PFSK-1 (cell line): ENCODE measurements at regions not wholly inside any gene's neighbourhood (a gene's known extent, or its start where the extent isn't known, plus 50 kb on each side); places are given as distances from the start of the nearest gene placed in this dataset.

Experiments used
- FOXP2 ChIP-seq: optimal IDR thresholded peaks from 2 replicates; pipeline ENCODE3; 2011; ENCODE audit warnings: borderline replicate concordance, control low read depth, inconsistent platforms; ENCODE audit not compliant: insufficient read depth; ENCODE audit errors: extremely low read length, extremely low read depth
- POLR2AphosphoS5 ChIP-seq: IDR thresholded peaks from 2 replicates; pipeline ENCODE4 v1.6.1; 2012; ENCODE audit warnings: low read depth, mild to moderate bottlenecking, control low read depth, low read length, moderate library complexity
- REST ChIP-seq, 2 experiments: IDR thresholded peaks; 2 replicates each; pipeline versions ENCODE4 v1.6.1 to v1.8.0; 2011 to 2012; ENCODE audit warnings: low read depth in 2 of 2, low read length in 2 of 2, control low read depth in 1 of 2, inconsistent platforms in 1 of 2, mild to moderate bottlenecking in 1 of 2, moderate library complexity in 1 of 2; ENCODE audit not compliant: insufficient read depth in 1 of 2
- SIN3A ChIP-seq: IDR thresholded peaks from 2 replicates; pipeline ENCODE4 v1.6.1; 2012; ENCODE audit warnings: mild to moderate bottlenecking, low read length, moderate library complexity, borderline replicate concordance; ENCODE audit not compliant: insufficient read depth
- TAF1 ChIP-seq: IDR thresholded peaks from 2 replicates; pipeline ENCODE4 v1.6.1; 2012; ENCODE audit warnings: low read length, control low read depth, borderline replicate concordance; ENCODE audit not compliant: insufficient read depth

GRCh38 chrX:96410927-96411326 is 273.7 kb upstream of the DIAPH2 start:
- TF ChIP-seq POLR2AphosphoS5 (no peak), FOXP2 (no peak), TAF1 (no peak)

GRCh38 chrX:96417695-96418094 is 266.9 kb upstream of the DIAPH2 start:
- TF ChIP-seq SIN3A (no peak), TAF1 (no peak), FOXP2 (no peak), POLR2AphosphoS5 (no peak), REST (IDR thresholded peaks at IDR 0.05; ENCODE audit: insufficient read depth in 1 of 2, low read depth in 2 of 2, low read length in 2 of 2) (no peak)

- TF ChIP-seq FOXP2 (no peak), REST (IDR thresholded peaks at IDR 0.05; ENCODE audit: insufficient read depth in 1 of 2, low read depth in 2 of 2, low read length in 2 of 2) (no peak), POLR2AphosphoS5 (no peak), TAF1 (no peak), SIN3A (no peak)
These were observed 260.6 kb upstream of the DIAPH2 start for GRCh38 chrX:96424007-96424406.

GRCh38 chrX:96425200-96425599 is 259.4 kb upstream of the DIAPH2 start:
- no peak for TF ChIP-seq FOXP2
- TF ChIP-seq POLR2AphosphoS5 = no peak
- TF ChIP-seq REST (IDR thresholded peaks at IDR 0.05; ENCODE audit: insufficient read depth in 1 of 2, low read depth in 2 of 2, low read length in 2 of 2) = no peak
- TF ChIP-seq SIN3A = no peak
- no peak for TF ChIP-seq TAF1

- TF ChIP-seq FOXP2 = no peak
- TF ChIP-seq REST (IDR thresholded peaks at IDR 0.05; ENCODE audit: insufficient read depth in 1 of 2, low read depth in 2 of 2, low read length in 2 of 2) = no peak
- TF ChIP-seq TAF1 = no peak
- TF ChIP-seq SIN3A = no peak
- TF ChIP-seq POLR2AphosphoS5 = no peak
These were observed 253.7 kb upstream of the DIAPH2 start for GRCh38 chrX:96430756-96431455.
